ENCODE measurements at regions not wholly inside any gene's neighbourhood (a gene's known extent, or its start where the extent isn't known, plus 50 kb on each side); places are given as distances from the start of the nearest gene placed in this dataset.

GRCh38 chr21:32858628-32859027 is 87.1 kb upstream of the PAXBP1 start:
- ChIA-PET CTCF (interaction anchor here (1.2 kb wide), 1 partner anchor 14 kb away, joined by 3 read pairs; no protein-coding TSS in a partner anchor), POLR2A (no interaction called here), RAD21 (ENCODE audit: low non-redundant PET in 1 of 2, low total read pairs in 2 of 2, uncharacterized antibody in 2 of 2, unreplicated experiment in 2 of 2) (no interaction called here)
- Histone ChIP-seq H3K79me2 (ENCODE audit: insufficient read depth, low read length) (no peaks in the 10 kb centered on the region), H3K4me2 (ENCODE audit: low read length) (no peak overlapping the region), H3K27ac (ENCODE audit: low read depth, low read length) (no peak overlapping the region), H3K4me1 (ENCODE audit: control insufficient read depth in 1 of 2, insufficient read depth in 2 of 2, low read length in 2 of 2) (no peaks in the 10 kb centered on the region), H3K9me2 (ENCODE audit: insufficient read depth) (no peaks in the 10 kb centered on the region), H2AFZ (ENCODE audit: low read depth, low read length, poor library complexity, severe bottlenecking) (no peak overlapping the region), H3K4me3 (replicated peaks in 1 of 2; ENCODE audit: low read depth in 1 of 2, low read length in 2 of 2) (no peak overlapping the region), H3K36me3 (ENCODE audit: control insufficient read depth in 1 of 2, insufficient read depth in 2 of 2, low read length in 2 of 2) (no peaks in the 10 kb centered on the region), H3K9ac (ENCODE audit: low read length) (no peak overlapping the region), H4K20me1 (ENCODE audit: insufficient read depth) (no peaks in the 10 kb centered on the region), H3K9me3 (ENCODE audit: control insufficient read depth in 1 of 2, insufficient read depth in 1 of 2, low read depth in 1 of 2, low read length in 2 of 2) (no peaks in the 10 kb centered on the region), H3K27me3 (ENCODE audit: insufficient read depth, low read length) (peaks cover 38% of the 10 kb centered on the region; the same call in 1 of the 2 replicates)
- DNase-seq (ENCODE audit: low read depth, low spot score): no peak
- TF ChIP-seq CBX3 (IDR thresholded peaks at IDR 0.05; ENCODE audit: low read depth) (no peak), CTCF (IDR thresholded peaks at IDR 0.05 in 2 of 3, conservative IDR thresholded peaks at IDR 0.05 in 1 of 3; ENCODE audit: borderline replicate concordance in 1 of 3, insufficient read depth in 1 of 3, low read depth in 2 of 3, low read length in 2 of 3) (no peak), JUND (IDR thresholded peaks at IDR 0.05) (no peak), ZBTB33 (IDR thresholded peaks at IDR 0.05; ENCODE audit: extremely low read depth, insufficient replicate concordance, low read length) (no peak), POLR2AphosphoS5 (IDR thresholded peaks at IDR 0.05; ENCODE audit: low read depth, low read length) (no peak), SIN3A (IDR thresholded peaks at IDR 0.05; ENCODE audit: low read depth) (no peak), ZFX (IDR thresholded peaks at IDR 0.05) (no peak), SRF (IDR thresholded peaks at IDR 0.05; ENCODE audit: low read depth) (no peak), FOSL1 (IDR thresholded peaks at IDR 0.05; ENCODE audit: low read depth) (no peak), RAD21 (IDR thresholded peaks at IDR 0.05; ENCODE audit: low read depth) (no peak)
- TF ChIP-seq, protein P1, sequence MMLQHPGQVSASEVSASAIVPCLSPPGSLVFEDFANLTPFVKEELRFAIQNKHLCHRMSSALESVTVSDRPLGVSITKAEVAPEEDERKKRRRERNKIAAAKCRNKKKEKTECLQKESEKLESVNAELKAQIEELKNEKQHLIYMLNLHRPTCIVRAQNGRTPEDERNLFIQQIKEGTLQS (IDR thresholded peaks at IDR 0.05): no peak
- TF ChIP-seq, protein P2, sequence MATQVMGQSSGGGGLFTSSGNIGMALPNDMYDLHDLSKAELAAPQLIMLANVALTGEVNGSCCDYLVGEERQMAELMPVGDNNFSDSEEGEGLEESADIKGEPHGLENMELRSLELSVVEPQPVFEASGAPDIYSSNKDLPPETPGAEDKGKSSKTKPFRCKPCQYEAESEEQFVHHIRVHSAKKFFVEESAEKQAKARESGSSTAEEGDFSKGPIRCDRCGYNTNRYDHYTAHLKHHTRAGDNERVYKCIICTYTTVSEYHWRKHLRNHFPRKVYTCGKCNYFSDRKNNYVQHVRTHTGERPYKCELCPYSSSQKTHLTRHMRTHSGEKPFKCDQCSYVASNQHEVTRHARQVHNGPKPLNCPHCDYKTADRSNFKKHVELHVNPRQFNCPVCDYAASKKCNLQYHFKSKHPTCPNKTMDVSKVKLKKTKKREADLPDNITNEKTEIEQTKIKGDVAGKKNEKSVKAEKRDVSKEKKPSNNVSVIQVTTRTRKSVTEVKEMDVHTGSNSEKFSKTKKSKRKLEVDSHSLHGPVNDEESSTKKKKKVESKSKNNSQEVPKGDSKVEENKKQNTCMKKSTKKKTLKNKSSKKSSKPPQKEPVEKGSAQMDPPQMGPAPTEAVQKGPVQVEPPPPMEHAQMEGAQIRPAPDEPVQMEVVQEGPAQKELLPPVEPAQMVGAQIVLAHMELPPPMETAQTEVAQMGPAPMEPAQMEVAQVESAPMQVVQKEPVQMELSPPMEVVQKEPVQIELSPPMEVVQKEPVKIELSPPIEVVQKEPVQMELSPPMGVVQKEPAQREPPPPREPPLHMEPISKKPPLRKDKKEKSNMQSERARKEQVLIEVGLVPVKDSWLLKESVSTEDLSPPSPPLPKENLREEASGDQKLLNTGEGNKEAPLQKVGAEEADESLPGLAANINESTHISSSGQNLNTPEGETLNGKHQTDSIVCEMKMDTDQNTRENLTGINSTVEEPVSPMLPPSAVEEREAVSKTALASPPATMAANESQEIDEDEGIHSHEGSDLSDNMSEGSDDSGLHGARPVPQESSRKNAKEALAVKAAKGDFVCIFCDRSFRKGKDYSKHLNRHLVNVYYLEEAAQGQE (IDR thresholded peaks at IDR 0.05; ENCODE audit: low read depth): no peak
- TF ChIP-seq, protein P3, sequence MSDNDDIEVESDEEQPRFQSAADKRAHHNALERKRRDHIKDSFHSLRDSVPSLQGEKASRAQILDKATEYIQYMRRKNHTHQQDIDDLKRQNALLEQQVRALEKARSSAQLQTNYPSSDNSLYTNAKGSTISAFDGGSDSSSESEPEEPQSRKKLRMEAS (IDR thresholded peaks at IDR 0.05): no peak
- intact Hi-C loops (cut with micrococcal nuclease): no loop called here
- no peak for ATAC-seq
- no TSS peak for BruUV-seq (replicated peaks)

All from HCT116 (cell line).